AG04450 (cell line): ENCODE measurements at regions not wholly inside any gene's neighbourhood (a gene's known extent, or its start where the extent isn't known, plus 50 kb on each side); places are given as distances from the start of the nearest gene placed in this dataset.

ENCODE experiments used
- CTCF ChIA-PET: fragments of 300-600, 350-600 bp; formaldehyde crosslinking; extraction: SDS; loops from one replicate; lab custom pipeline; 2022; ENCODE audit warnings: antibody characterized with exemption, inconsistent platforms; lab: Charles Lee
- POLR2A ChIA-PET: fragments of 350-600 bp; formaldehyde crosslinking; extraction: SDS; loops from one replicate; lab custom pipeline; 2021; ENCODE audit warnings: antibody characterized with exemption, inconsistent platforms; lab: Yijun Ruan, JAX
- DNase-seq: peaks from one replicate; pipeline ENCODE4 v3.0.0-alpha.2; 2011; ENCODE audit warnings: low read depth, low spot score
- H3K27ac ChIP-seq: one replicate; pipeline ENCODE4 v1.5.1; 2012; ENCODE audit warnings: low read depth, low read length, control low read depth
- H3K27me3 ChIP-seq: one replicate; pipeline ENCODE4 v1.6.0; 2012; ENCODE audit warnings: low read length; ENCODE audit not compliant: control insufficient read depth, insufficient read depth
- H3K4me3 ChIP-seq: 2 replicates; pipeline ENCODE4 v1.5.1; 2011; ENCODE audit warnings: mild to moderate bottlenecking, low read depth, low read length, control low read depth
- H3K9me3 ChIP-seq: 2 replicates; pipeline ENCODE4 v1.5.1; 2012; ENCODE audit warnings: low read length; ENCODE audit not compliant: control insufficient read depth, insufficient read depth
- CTCF ChIP-seq: IDR thresholded peaks from 2 replicates; pipeline ENCODE4 v1.5.1; 2011; ENCODE audit warnings: low read depth, low read length, control low read depth, inconsistent platforms

- ChIA-PET POLR2A (no interaction called here), CTCF (no interaction called here)
- no peak overlapping the region for H3K4me3 ChIP-seq
- no peaks in the 10 kb centered on the region for H3K9me3 ChIP-seq
- no peaks in the 10 kb centered on the region for H3K27me3 ChIP-seq
- TF ChIP-seq CTCF = no peak
- no peak for DNase-seq
- H3K27ac ChIP-seq = no peak overlapping the region
Observed at GRCh38 chr5:175070283-175070682, 345.9 kb downstream of the MSX2 start.

DNA sequence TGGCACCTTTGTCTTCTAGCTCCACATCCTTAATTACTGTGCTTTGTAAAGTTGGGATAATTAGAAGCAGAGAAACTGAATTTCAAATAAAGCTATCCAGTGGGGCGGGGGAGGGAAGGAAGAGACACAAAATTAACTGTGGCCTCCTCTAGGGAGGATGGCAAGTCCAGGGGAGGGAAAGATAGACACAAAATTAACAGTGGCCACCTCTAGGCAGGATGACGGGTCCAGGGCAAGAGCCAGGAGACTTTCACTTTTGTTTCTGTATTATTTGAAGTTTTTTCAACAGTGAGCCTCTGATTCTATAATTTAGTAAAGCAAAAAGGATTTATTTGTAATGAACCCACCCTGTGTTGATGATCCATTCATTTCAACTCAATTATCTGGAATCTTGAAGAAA, 335.9 kb downstream of the MSX2 start:
- peak overlapping the region; percentile 29 for H3K4me3 ChIP-seq
- H3K9me3 ChIP-seq = no peaks in the 10 kb centered on the region; the same call in 1 of the 2 replicates
- ChIA-PET POLR2A (no interaction called here), CTCF (no interaction called here)
- H3K27ac ChIP-seq = no peak overlapping the region
- H3K27me3 ChIP-seq = no peaks in the 10 kb centered on the region
- DNase-seq = no peak
- TF ChIP-seq CTCF = no peak

DNA sequence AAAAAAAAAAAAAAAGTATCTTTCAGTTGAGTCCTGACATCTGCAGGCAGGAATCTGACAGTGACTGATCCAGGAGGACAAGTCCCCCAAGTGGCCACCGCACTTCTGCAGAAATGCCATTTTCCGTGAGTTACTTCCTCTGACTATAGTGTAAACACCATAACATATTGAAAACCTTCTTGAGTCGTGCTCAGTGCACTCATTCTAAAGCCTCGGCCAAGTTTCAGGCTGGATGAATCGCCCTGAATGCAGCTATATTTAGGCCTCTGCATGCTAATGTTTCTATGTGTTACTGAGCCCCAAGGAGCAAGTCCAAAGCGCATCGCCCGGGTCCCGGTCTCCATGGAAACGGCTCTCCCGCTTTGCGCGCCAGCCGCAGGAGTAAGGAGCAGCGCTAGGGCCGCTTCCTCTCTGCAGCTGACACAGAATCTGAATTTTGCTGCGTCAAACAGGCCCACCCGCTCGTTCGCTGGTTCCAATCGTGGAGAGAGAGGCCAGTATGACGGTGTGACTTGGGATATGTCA, 335.4 kb downstream of the MSX2 start:
- no peak overlapping the region for H3K27ac ChIP-seq
- ChIA-PET CTCF (interaction anchor here (0.9 kb wide), 1 partner anchor 109 kb away, joined by 3 read pairs; no protein-coding TSS in a partner anchor), POLR2A (no interaction called here)
- no peak; the same call in 1 of the 2 replicates for TF ChIP-seq CTCF
- no peaks in the 10 kb centered on the region for H3K27me3 ChIP-seq
- no peaks in the 10 kb centered on the region; the same call in 1 of the 2 replicates for H3K9me3 ChIP-seq
- peak; percentile 13 for DNase-seq
- peak overlapping the region; percentile 29 for H3K4me3 ChIP-seq

DNA sequence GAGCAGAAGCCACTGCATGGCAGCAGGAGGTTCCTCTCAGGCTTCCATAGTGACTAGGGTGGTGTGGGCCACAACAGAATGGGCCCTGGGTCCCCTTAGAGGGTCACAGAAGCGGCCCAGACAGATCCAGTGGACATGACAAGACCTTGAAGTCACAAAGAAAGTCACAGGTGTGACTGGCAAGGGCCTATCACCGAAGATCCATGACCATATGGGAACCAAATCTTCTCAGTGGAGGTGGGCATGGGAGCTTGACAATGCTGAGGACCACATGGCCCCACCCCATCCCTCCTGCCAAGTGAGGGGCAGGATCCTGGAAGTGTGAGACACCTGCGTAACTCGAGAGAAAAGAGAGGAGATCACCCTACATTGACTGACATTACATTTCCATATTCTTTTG, 332.4 kb downstream of the MSX2 start:
- no peak for DNase-seq
- Histone ChIP-seq H3K27ac (no peak overlapping the region), H3K27me3 (no peaks in the 10 kb centered on the region), H3K4me3 (no peak overlapping the region), H3K9me3 (no peaks in the 10 kb centered on the region; the same call in 1 of the 2 replicates)
- POLR2A ChIA-PET = no interaction called here
- no peak for TF ChIP-seq CTCF
- CTCF ChIA-PET = no interaction called here

DNA sequence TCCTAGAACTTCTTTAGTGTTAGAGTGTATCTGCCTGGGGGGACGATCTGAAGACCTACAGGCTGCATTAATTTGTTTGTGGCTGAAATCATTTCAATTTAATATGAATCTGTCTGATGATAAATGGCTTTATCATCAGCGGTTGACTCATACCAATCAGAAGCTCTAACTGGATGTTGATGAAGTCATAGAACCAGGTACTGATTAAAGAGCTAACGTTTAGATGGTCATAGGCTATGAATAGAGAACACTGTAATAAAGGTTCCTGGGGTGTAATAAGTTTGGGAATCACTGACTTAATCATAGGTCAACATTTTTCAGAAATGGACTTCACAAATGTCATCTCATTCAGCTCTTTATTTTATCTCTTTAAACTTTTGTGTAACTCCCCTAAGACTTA, 329.9 kb downstream of the MSX2 start:
- H3K27me3 ChIP-seq = no peaks in the 10 kb centered on the region
- POLR2A ChIA-PET = no interaction called here
- H3K4me3 ChIP-seq = no peak overlapping the region
- no peaks in the 10 kb centered on the region for H3K9me3 ChIP-seq
- TF ChIP-seq CTCF = no peak
- no peak overlapping the region for H3K27ac ChIP-seq
- CTCF ChIA-PET = no interaction called here
- DNase-seq = no peak
